DND-41 (cell line): ENCODE measurements at regions not wholly inside any gene's neighbourhood (a gene's known extent, or its start where the extent isn't known, plus 50 kb on each side); places are given as distances from the start of the nearest gene placed in this dataset.

Source experiments
- EZH2 ChIP-seq: IDR thresholded peaks from 3 replicates; pipeline ENCODE4 v1.6.1; 2012; ENCODE audit warnings: borderline replicate concordance, low read depth, mild to moderate bottlenecking, moderate library complexity, low read length, inconsistent platforms; ENCODE audit not compliant: severe bottlenecking
- TF ChIP-seq, protein P1 (sequence below): IDR thresholded peaks from 2 replicates; pipeline ENCODE4 v1.5.1; 2012; ENCODE audit warnings: borderline replicate concordance, low read length, moderate library complexity, mild to moderate bottlenecking; ENCODE audit not compliant: poor library complexity, severe bottlenecking; ENCODE audit errors: extremely low read depth

DNA sequence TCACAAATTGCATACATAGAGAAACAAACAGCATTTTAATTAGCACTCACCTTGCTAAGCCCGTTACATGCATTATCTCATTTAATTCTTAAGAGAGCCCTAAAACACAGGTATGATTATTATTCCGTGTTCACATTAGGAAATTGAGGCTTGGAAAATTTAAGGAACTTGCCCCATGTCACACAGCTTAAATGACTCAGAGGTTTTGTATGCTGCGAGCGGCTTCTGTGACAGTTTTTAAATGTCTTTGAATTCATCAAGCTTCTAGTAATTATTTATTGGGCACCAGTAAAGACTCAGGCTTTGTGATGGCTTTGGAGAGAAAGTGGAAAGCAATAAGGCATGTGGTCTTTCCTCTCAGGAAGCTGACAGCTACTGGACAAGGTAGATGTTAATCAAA lies 166.7 kb upstream of the THBS1 start:
- TF ChIP-seq, protein P1, sequence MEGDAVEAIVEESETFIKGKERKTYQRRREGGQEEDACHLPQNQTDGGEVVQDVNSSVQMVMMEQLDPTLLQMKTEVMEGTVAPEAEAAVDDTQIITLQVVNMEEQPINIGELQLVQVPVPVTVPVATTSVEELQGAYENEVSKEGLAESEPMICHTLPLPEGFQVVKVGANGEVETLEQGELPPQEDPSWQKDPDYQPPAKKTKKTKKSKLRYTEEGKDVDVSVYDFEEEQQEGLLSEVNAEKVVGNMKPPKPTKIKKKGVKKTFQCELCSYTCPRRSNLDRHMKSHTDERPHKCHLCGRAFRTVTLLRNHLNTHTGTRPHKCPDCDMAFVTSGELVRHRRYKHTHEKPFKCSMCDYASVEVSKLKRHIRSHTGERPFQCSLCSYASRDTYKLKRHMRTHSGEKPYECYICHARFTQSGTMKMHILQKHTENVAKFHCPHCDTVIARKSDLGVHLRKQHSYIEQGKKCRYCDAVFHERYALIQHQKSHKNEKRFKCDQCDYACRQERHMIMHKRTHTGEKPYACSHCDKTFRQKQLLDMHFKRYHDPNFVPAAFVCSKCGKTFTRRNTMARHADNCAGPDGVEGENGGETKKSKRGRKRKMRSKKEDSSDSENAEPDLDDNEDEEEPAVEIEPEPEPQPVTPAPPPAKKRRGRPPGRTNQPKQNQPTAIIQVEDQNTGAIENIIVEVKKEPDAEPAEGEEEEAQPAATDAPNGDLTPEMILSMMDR, result no peak
- TF ChIP-seq EZH2, result no peak
